ENCODE measurements at regions not wholly inside any gene's neighbourhood (a gene's known extent, or its start where the extent isn't known, plus 50 kb on each side); places are given as distances from the start of the nearest gene placed in this dataset.

- no peak overlapping the region for H4K91ac ChIP-seq (ENCODE audit: low read depth, low read length, poor library complexity)
- H3K18ac ChIP-seq (ENCODE audit: low read length): no peak overlapping the region
- H4K8ac ChIP-seq (ENCODE audit: low read depth, low read length): no peak overlapping the region
- no peak overlapping the region for H2BK120ac ChIP-seq (ENCODE audit: low read depth, low read length)
- H3K79me1 ChIP-seq (ENCODE audit: low read depth, low read length): no peaks in the 10 kb centered on the region
- no CpG with 5 or more reads among the region's 8 CpGs for WGBS, 2 donors (ENCODE audit: extremely low coverage in 2 of 2, insufficient read length in 2 of 2, insufficient replicate concordance in 1 of 2)
- H3K9ac ChIP-seq (ENCODE audit: low read depth, low read length, poor library complexity): no peak overlapping the region
- no peak overlapping the region for H2AFZ ChIP-seq (ENCODE audit: low read length)
- H2AK5ac ChIP-seq (ENCODE audit: low read depth, low read length): no peak overlapping the region
- no peak for DNase-seq (ENCODE audit: low spot score)
- H3K14ac ChIP-seq (ENCODE audit: low read length): no peak overlapping the region
- peaks cover 0 to 3% of the 10 kb centered on the region in 2 donors for H3K4me1 ChIP-seq (ENCODE audit: control insufficient read depth in 2 of 2, insufficient read depth in 1 of 2, low read depth in 1 of 2, low read length in 2 of 2)
- no peak overlapping the region for H2BK15ac ChIP-seq (ENCODE audit: low read length)
- no peak overlapping the region for H2BK12ac ChIP-seq (ENCODE audit: low read length)
- H3K27me3 ChIP-seq (ENCODE audit: control insufficient read depth in 3 of 3, insufficient read depth in 3 of 3, low read depth in 1 of 3, low read length in 3 of 3): no peaks in the 10 kb centered on the region
- H3K4me2 ChIP-seq (ENCODE audit: insufficient read depth, low read length, poor library complexity, severe bottlenecking): no peak overlapping the region
- no peak overlapping the region for H2BK5ac ChIP-seq (ENCODE audit: low read length)
- no peaks in the 10 kb centered on the region for H3K36me3 ChIP-seq (replicated peaks in 1 of 2; ENCODE audit: control insufficient read depth in 2 of 2, insufficient read depth in 2 of 2, low read length in 2 of 2)
- H3K4ac ChIP-seq (ENCODE audit: low read length): no peak overlapping the region
- no peaks in the 10 kb centered on the region for H3K9me3 ChIP-seq (replicated peaks in 1 of 2; ENCODE audit: control insufficient read depth in 2 of 2, insufficient read depth in 1 of 2, low read depth in 1 of 2, low read length in 2 of 2)
- no peak overlapping the region for H3K27ac ChIP-seq (replicated peaks; ENCODE audit: low read length)
- no peak overlapping the region for H3K23ac ChIP-seq (ENCODE audit: low read depth, low read length, poor library complexity)
- H3K4me3 ChIP-seq (ENCODE audit: low read length in 2 of 2): no peak overlapping the region
These were observed 170.2 kb downstream of the PLPP3 start for GRCh38 chr1:56409112-56409691.

- WGBS, 2 donors (ENCODE audit: extremely low coverage in 2 of 2, insufficient read length in 2 of 2, insufficient replicate concordance in 1 of 2): no CpG with 5 or more reads among the region's 2 CpGs
These were observed 172.5 kb downstream of the PLPP3 start for GRCh38 chr1:56406821-56407220.

GRCh38 chr1:56404561-56405030 lies 174.8 kb downstream of the PLPP3 start:
- H2AFZ ChIP-seq (ENCODE audit: low read length): no peak overlapping the region
- H3K18ac ChIP-seq (ENCODE audit: low read length): no peak overlapping the region
- no peaks in the 10 kb centered on the region for H3K9me3 ChIP-seq (replicated peaks in 1 of 2; ENCODE audit: control insufficient read depth in 2 of 2, insufficient read depth in 1 of 2, low read depth in 1 of 2, low read length in 2 of 2)
- no peak overlapping the region for H3K9ac ChIP-seq (ENCODE audit: low read depth, low read length, poor library complexity)
- no peak overlapping the region for H2AK5ac ChIP-seq (ENCODE audit: low read depth, low read length)
- WGBS, 2 donors (ENCODE audit: extremely low coverage in 2 of 2, insufficient read length in 2 of 2, insufficient replicate concordance in 1 of 2): no CpG with 5 or more reads among the region's 7 CpGs
- no peak overlapping the region for H3K23ac ChIP-seq (ENCODE audit: low read depth, low read length, poor library complexity)
- no peaks in the 10 kb centered on the region for H3K36me3 ChIP-seq (replicated peaks in 1 of 2; ENCODE audit: control insufficient read depth in 2 of 2, insufficient read depth in 2 of 2, low read length in 2 of 2)
- no peak overlapping the region for H2BK15ac ChIP-seq (ENCODE audit: low read length)
- no peak for DNase-seq (ENCODE audit: low spot score)
- H2BK5ac ChIP-seq (ENCODE audit: low read length): no peak overlapping the region
- H3K27ac ChIP-seq (replicated peaks; ENCODE audit: low read length): no peak overlapping the region
- no peak overlapping the region for H3K4me3 ChIP-seq (ENCODE audit: low read length in 2 of 2)
- no peak overlapping the region for H3K4me2 ChIP-seq (ENCODE audit: insufficient read depth, low read length, poor library complexity, severe bottlenecking)
- no peak overlapping the region for H3K14ac ChIP-seq (ENCODE audit: low read length)
- no peaks in the 10 kb centered on the region for H3K27me3 ChIP-seq (ENCODE audit: control insufficient read depth in 3 of 3, insufficient read depth in 3 of 3, low read depth in 1 of 3, low read length in 3 of 3)
- H3K79me1 ChIP-seq (ENCODE audit: low read depth, low read length): no peaks in the 10 kb centered on the region
- H3K4ac ChIP-seq (ENCODE audit: low read length): no peak overlapping the region
- no peak overlapping the region for H4K8ac ChIP-seq (ENCODE audit: low read depth, low read length)
- H2BK120ac ChIP-seq (ENCODE audit: low read depth, low read length): no peak overlapping the region
- H3K4me1 ChIP-seq (ENCODE audit: control insufficient read depth in 2 of 2, insufficient read depth in 1 of 2, low read depth in 1 of 2, low read length in 2 of 2): peaks cover 0 to 3% of the 10 kb centered on the region in 2 donors
- H2BK12ac ChIP-seq (ENCODE audit: low read length): no peak overlapping the region
- H4K91ac ChIP-seq (ENCODE audit: low read depth, low read length, poor library complexity): no peak overlapping the region

More at GRCh38 chr1:56406821-56407220, 172.5 kb downstream of the PLPP3 start:
- Histone ChIP-seq H4K91ac (ENCODE audit: low read depth, low read length, poor library complexity) (no peak overlapping the region), H2AFZ (ENCODE audit: low read length) (no peak overlapping the region), H3K18ac (ENCODE audit: low read length) (no peak overlapping the region), H3K36me3 (replicated peaks in 1 of 2; ENCODE audit: control insufficient read depth in 2 of 2, insufficient read depth in 2 of 2, low read length in 2 of 2) (no peaks in the 10 kb centered on the region), H3K79me1 (ENCODE audit: low read depth, low read length) (no peaks in the 10 kb centered on the region), H3K23ac (ENCODE audit: low read depth, low read length, poor library complexity) (no peak overlapping the region), H3K14ac (ENCODE audit: low read length) (no peak overlapping the region), H3K27me3 (ENCODE audit: control insufficient read depth in 3 of 3, insufficient read depth in 3 of 3, low read depth in 1 of 3, low read length in 3 of 3) (no peaks in the 10 kb centered on the region), H3K4me1 (ENCODE audit: control insufficient read depth in 2 of 2, insufficient read depth in 1 of 2, low read depth in 1 of 2, low read length in 2 of 2) (no peaks in the 10 kb centered on the region), H2BK12ac (ENCODE audit: low read length) (no peak overlapping the region), H2BK15ac (ENCODE audit: low read length) (no peak overlapping the region), H2BK120ac (ENCODE audit: low read depth, low read length) (no peak overlapping the region), H4K8ac (ENCODE audit: low read depth, low read length) (no peak overlapping the region), H2BK5ac (ENCODE audit: low read length) (no peak overlapping the region), H3K9ac (ENCODE audit: low read depth, low read length, poor library complexity) (no peak overlapping the region), H3K4me3 (ENCODE audit: low read length in 2 of 2) (no peak overlapping the region), H2AK5ac (ENCODE audit: low read depth, low read length) (peak overlapping the region; percentile 54), H3K27ac (replicated peaks; ENCODE audit: low read length) (no peak overlapping the region), H3K4ac (ENCODE audit: low read length) (no peak overlapping the region), H3K9me3 (replicated peaks in 1 of 2; ENCODE audit: control insufficient read depth in 2 of 2, insufficient read depth in 1 of 2, low read depth in 1 of 2, low read length in 2 of 2) (no peaks in the 10 kb centered on the region), H3K4me2 (ENCODE audit: insufficient read depth, low read length, poor library complexity, severe bottlenecking) (no peak overlapping the region)
- DNase-seq (ENCODE audit: low spot score): no peak

GRCh38 chr1:56404066-56404465 lies 175.3 kb downstream of the PLPP3 start:
- no peak overlapping the region for H3K23ac ChIP-seq (ENCODE audit: low read depth, low read length, poor library complexity)
- H3K4me3 ChIP-seq (ENCODE audit: low read length in 2 of 2): no peak overlapping the region
- no peak overlapping the region for H3K14ac ChIP-seq (ENCODE audit: low read length)
- WGBS, 2 donors (ENCODE audit: extremely low coverage in 2 of 2, insufficient read length in 2 of 2, insufficient replicate concordance in 1 of 2): no CpG with 5 or more reads among the region's 4 CpGs
- H2AK5ac ChIP-seq (ENCODE audit: low read depth, low read length): no peak overlapping the region
- no peaks in the 10 kb centered on the region for H3K27me3 ChIP-seq (ENCODE audit: control insufficient read depth in 3 of 3, insufficient read depth in 3 of 3, low read depth in 1 of 3, low read length in 3 of 3)
- no peak overlapping the region for H3K4me2 ChIP-seq (ENCODE audit: insufficient read depth, low read length, poor library complexity, severe bottlenecking)
- H4K91ac ChIP-seq (ENCODE audit: low read depth, low read length, poor library complexity): no peak overlapping the region
- H3K18ac ChIP-seq (ENCODE audit: low read length): no peak overlapping the region
- H3K4me1 ChIP-seq (ENCODE audit: control insufficient read depth in 2 of 2, insufficient read depth in 1 of 2, low read depth in 1 of 2, low read length in 2 of 2): peaks cover 0 to 3% of the 10 kb centered on the region in 2 donors
- H2AFZ ChIP-seq (ENCODE audit: low read length): no peak overlapping the region
- no peaks in the 10 kb centered on the region for H3K9me3 ChIP-seq (replicated peaks in 1 of 2; ENCODE audit: control insufficient read depth in 2 of 2, insufficient read depth in 1 of 2, low read depth in 1 of 2, low read length in 2 of 2)
- no peaks in the 10 kb centered on the region for H3K79me1 ChIP-seq (ENCODE audit: low read depth, low read length)
- H3K4ac ChIP-seq (ENCODE audit: low read length): no peak overlapping the region
- H2BK5ac ChIP-seq (ENCODE audit: low read length): no peak overlapping the region
- DNase-seq (ENCODE audit: low spot score): no peak
- H2BK12ac ChIP-seq (ENCODE audit: low read length): no peak overlapping the region
- no peak overlapping the region for H2BK15ac ChIP-seq (ENCODE audit: low read length)
- no peaks in the 10 kb centered on the region for H3K36me3 ChIP-seq (replicated peaks in 1 of 2; ENCODE audit: control insufficient read depth in 2 of 2, insufficient read depth in 2 of 2, low read length in 2 of 2)
- no peak overlapping the region for H4K8ac ChIP-seq (ENCODE audit: low read depth, low read length)
- H2BK120ac ChIP-seq (ENCODE audit: low read depth, low read length): no peak overlapping the region
- H3K27ac ChIP-seq (replicated peaks; ENCODE audit: low read length): no peak overlapping the region
- H3K9ac ChIP-seq (ENCODE audit: low read depth, low read length, poor library complexity): no peak overlapping the region

Data from neuronal stem cell (in vitro differentiated cells).